Calu3 (cell line): ENCODE measurements at regions not wholly inside any gene's neighbourhood (a gene's known extent, or its start where the extent isn't known, plus 50 kb on each side); places are given as distances from the start of the nearest gene placed in this dataset.

Experiments
- BruUV-seq: library from RNA; stranded (reverse); fragments of 400-500 nt; replicated peaks from 2 replicates; lab custom pipeline; 2021; lab: Mats Ljungman, UMichigan
- CTCF ChIA-PET: fragments of 300-600 bp; sonication (Branson Sonifier 250); formaldehyde crosslinking; loops from one replicate; lab custom pipeline; 2022; ENCODE audit warnings: antibody characterized with exemption; lab: Charles Lee
- DNase-seq: peaks from one replicate; pipeline ENCODE4 v3.0.0; 2022
- H3K27ac Mint-ChIP-seq: one replicate; pipeline ENCODE4 v1.8.0; 2022; ENCODE audit warnings: mixed read lengths; ENCODE audit not compliant: unreplicated experiment
- H3K27me3 Mint-ChIP-seq: one replicate; pipeline ENCODE4 v1.8.0; 2022; ENCODE audit warnings: mixed read lengths; ENCODE audit not compliant: unreplicated experiment
- H3K36me3 Mint-ChIP-seq: one replicate; pipeline ENCODE4 v1.8.0; 2022; ENCODE audit warnings: mild to moderate bottlenecking, moderate library complexity, mixed read lengths; ENCODE audit not compliant: insufficient read depth, unreplicated experiment
- H3K4me1 Mint-ChIP-seq: one replicate; pipeline ENCODE4 v1.8.0; 2022; ENCODE audit warnings: mild to moderate bottlenecking, low read depth, mixed read lengths; ENCODE audit not compliant: unreplicated experiment
- H3K4me3 Mint-ChIP-seq: one replicate; pipeline ENCODE4 v1.8.0; 2022; ENCODE audit warnings: mild to moderate bottlenecking, low read depth, moderate library complexity, mixed read lengths; ENCODE audit not compliant: unreplicated experiment
- H3K9me3 Mint-ChIP-seq: one replicate; pipeline ENCODE4 v1.8.0; 2022; ENCODE audit warnings: low read depth, mixed read lengths; ENCODE audit not compliant: unreplicated experiment
- intact Hi-C: fragments of 100-400 bp; cut with micrococcal nuclease; formaldehyde crosslinking; loops from one replicate; pipeline ENCODE4 v1.10.0; 2022; ENCODE audit not compliant: unreplicated experiment
- TF ChIP-seq, protein P1 (sequence below): fragments of 200-600 bp; IDR thresholded peaks from one replicate; pipeline ENCODE4 v1.8.0; 2022; ENCODE audit warnings: antibody characterized with exemption; ENCODE audit not compliant: unreplicated experiment

DNA sequence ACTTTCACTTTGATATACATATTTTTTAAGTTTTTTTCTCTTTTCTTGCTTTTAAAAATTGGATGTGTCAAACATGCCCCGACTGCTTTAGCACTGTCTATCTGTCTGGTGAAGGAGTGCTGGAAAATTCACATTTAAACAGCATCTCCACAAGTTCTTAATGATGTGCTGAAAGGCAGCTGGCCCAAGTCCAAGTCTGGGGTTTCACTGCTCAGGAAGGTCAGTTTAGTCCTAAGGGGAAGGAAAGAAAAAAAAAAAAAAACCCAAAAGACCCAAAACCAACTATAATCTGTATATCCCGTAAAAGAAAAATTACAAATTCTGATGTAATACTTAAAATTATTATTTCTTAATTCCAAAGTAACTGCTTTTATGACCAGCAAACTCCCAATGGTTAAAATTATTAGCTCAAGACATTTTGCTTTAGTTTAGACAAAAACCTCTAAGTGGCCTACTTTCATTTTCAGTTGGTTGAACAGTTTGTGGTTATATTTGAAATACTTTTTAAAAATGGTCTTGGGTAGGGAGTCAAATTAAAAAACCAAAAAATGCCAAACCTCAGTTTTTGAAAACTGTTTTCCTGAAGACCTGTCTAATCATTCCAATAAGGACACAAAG is 79.5 kb upstream of the PREP start:
- H3K9me3 Mint-ChIP-seq, result no peaks in the 10 kb centered on the region
- intact Hi-C loops, result loop anchor here (5.0 to 10.0 kb wide), 2 partner anchors 250 to 602 kb away; partner anchors contain the start of gene PRDM1
- H3K4me1 Mint-ChIP-seq, result peaks cover 11% of the 10 kb centered on the region
- TF ChIP-seq, protein P1, sequence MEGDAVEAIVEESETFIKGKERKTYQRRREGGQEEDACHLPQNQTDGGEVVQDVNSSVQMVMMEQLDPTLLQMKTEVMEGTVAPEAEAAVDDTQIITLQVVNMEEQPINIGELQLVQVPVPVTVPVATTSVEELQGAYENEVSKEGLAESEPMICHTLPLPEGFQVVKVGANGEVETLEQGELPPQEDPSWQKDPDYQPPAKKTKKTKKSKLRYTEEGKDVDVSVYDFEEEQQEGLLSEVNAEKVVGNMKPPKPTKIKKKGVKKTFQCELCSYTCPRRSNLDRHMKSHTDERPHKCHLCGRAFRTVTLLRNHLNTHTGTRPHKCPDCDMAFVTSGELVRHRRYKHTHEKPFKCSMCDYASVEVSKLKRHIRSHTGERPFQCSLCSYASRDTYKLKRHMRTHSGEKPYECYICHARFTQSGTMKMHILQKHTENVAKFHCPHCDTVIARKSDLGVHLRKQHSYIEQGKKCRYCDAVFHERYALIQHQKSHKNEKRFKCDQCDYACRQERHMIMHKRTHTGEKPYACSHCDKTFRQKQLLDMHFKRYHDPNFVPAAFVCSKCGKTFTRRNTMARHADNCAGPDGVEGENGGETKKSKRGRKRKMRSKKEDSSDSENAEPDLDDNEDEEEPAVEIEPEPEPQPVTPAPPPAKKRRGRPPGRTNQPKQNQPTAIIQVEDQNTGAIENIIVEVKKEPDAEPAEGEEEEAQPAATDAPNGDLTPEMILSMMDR, result no peak
- no peaks in the 10 kb centered on the region for H3K27me3 Mint-ChIP-seq
- no TSS peak for BruUV-seq
- H3K4me3 Mint-ChIP-seq, result no peak overlapping the region
- CTCF ChIA-PET, result no interaction called here
- H3K27ac Mint-ChIP-seq, result no peak overlapping the region
- no peaks in the 10 kb centered on the region for H3K36me3 Mint-ChIP-seq
- DNase-seq, result no peak

DNA sequence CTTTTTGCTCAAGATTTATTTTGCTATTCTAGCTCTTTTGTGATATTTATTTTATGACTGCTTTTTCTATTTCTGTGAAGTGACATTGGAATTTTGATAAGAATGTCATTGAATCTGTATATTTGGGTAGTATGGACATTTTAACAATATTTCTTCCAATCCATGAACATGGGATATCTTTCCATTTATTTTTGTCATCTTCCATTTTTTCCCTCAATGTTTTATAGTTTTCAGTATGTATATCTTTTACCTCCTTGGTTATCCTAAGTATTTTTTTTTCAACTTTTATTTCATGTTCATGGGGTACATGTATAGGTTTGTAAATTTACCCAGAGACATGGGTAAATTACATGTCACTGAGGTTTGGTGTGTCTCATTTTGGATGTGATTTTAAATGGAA is 74.1 kb upstream of the PREP start:
- Mint-ChIP-seq H3K36me3 (no peaks in the 10 kb centered on the region), H3K9me3 (peaks cover 4% of the 10 kb centered on the region), H3K4me1 (no peaks in the 10 kb centered on the region), H3K4me3 (no peak overlapping the region), H3K27ac (no peak overlapping the region), H3K27me3 (no peaks in the 10 kb centered on the region)
- no TSS peak for BruUV-seq
- CTCF ChIA-PET, result no interaction called here
- DNase-seq, result no peak
- TF ChIP-seq, protein P1, result no peak
- intact Hi-C loops, result no loop called here

DNA sequence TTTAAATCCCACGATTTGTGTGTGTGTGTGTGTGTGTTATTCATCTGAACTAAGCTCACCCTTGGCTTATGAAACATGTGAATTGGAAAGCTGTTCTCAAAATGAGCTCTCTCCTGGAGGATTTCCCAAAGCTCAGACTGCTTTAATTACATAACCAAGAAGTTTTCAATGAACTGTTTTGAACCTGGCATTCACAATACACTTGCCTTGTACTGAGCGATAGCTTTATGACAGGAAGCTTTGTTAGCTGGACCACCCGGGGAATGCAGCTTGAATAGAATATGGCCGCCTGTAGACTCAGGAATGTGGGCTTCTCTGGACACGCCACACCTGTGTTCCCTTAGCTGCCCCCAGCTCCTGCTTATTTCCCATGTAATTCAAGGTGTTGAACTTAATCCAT is 71.4 kb upstream of the PREP start:
- intact Hi-C loops, result no loop called here
- peaks cover 6% of the 10 kb centered on the region for H3K4me1 Mint-ChIP-seq
- no peak overlapping the region for H3K27ac Mint-ChIP-seq
- H3K9me3 Mint-ChIP-seq, result peaks cover 4% of the 10 kb centered on the region
- CTCF ChIA-PET, result no interaction called here
- BruUV-seq, result no TSS peak
- no peaks in the 10 kb centered on the region for H3K27me3 Mint-ChIP-seq
- TF ChIP-seq, protein P1, result no peak
- no peak overlapping the region for H3K4me3 Mint-ChIP-seq
- no peak for DNase-seq
- no peaks in the 10 kb centered on the region for H3K36me3 Mint-ChIP-seq

DNA sequence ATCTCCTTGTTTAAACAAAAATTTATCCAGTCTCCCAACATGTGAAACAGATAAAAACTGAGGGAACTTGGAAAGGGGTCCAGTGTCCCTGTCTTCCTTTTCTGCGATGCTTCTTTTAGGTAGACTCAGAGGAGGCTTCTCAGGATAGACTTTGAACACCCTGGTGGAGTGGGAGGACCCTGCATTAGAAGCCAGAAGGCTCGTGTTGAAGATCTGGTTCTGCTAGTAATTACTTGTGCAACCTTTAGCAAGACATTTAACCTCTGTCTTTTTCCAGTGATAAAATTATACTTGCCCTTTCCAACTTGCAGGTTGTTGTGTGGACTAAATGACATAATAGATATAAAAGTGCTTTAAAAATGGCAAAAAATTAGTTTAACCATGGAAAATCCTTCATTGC is 67.1 kb upstream of the PREP start:
- Mint-ChIP-seq H3K36me3 (no peaks in the 10 kb centered on the region), H3K4me1 (peaks cover 6% of the 10 kb centered on the region), H3K27ac (no peak overlapping the region), H3K27me3 (peaks cover 14% of the 10 kb centered on the region), H3K9me3 (peaks cover 9% of the 10 kb centered on the region), H3K4me3 (no peak overlapping the region)
- TF ChIP-seq, protein P1, result no peak
- BruUV-seq, result no TSS peak
- DNase-seq, result no peak
- CTCF ChIA-PET, result no interaction called here
- intact Hi-C loops, result no loop called here
